MG63 (cell line): ENCODE measurements at regions not wholly inside any gene's neighbourhood (a gene's known extent, or its start where the extent isn't known, plus 50 kb on each side); places are given as distances from the start of the nearest gene placed in this dataset.
A peak's percentile ranks its signal among the peaks of the same experiment; 100 is the strongest.

ENCODE experiments used
- DNase-seq: peaks from one replicate; pipeline ENCODE4 v3.0.0-alpha.2; 2020
- H3K27me3 ChIP-seq: fragments of 250-450 bp; sonication (Bioruptor Pico); 2 replicates; pipeline ENCODE4 v1.5.1; 2020; ENCODE audit warnings: mild to moderate bottlenecking, moderate library complexity
- H3K36me3 ChIP-seq: fragments of 250-450 bp; sonication (Bioruptor Pico); 2 replicates; pipeline ENCODE4 v1.5.1; 2020; ENCODE audit warnings: mild to moderate bottlenecking, moderate library complexity
- H3K4me3 ChIP-seq: fragments of 250-450 bp; sonication (Bioruptor Pico); 2 replicates; pipeline ENCODE4 v1.5.1; 2020; ENCODE audit warnings: mild to moderate bottlenecking, moderate library complexity
- H3K9me3 ChIP-seq: fragments of 250-450 bp; sonication (Bioruptor Pico); 2 replicates; pipeline ENCODE4 v1.5.1; 2020; ENCODE audit warnings: mild to moderate bottlenecking, moderate library complexity

DNA sequence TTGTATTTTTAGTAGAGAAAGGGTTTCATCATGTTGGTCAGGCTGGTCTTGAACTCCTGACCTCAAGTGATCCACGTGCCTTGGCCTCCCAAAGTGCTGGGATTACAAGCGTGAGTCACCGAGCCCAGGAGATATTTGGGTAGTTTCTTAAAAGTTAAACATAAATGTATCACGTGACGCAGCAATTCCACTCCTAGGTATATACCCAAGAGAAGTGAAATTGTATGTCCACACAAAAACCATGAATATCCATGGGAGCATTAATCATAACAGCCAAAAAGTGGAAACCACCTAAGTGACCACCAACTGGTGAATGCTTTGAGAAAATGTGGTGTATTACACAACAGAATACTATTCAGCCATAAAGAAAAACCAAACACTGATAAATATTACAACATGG is 164.8 kb downstream of the MRPL14 start:
- no peaks in the 10 kb centered on the region for H3K27me3 ChIP-seq
- DNase-seq, result no peak
- no peak overlapping the region for H3K4me3 ChIP-seq
- H3K36me3 ChIP-seq, result no peaks in the 10 kb centered on the region
- H3K9me3 ChIP-seq, result no peaks in the 10 kb centered on the region

DNA sequence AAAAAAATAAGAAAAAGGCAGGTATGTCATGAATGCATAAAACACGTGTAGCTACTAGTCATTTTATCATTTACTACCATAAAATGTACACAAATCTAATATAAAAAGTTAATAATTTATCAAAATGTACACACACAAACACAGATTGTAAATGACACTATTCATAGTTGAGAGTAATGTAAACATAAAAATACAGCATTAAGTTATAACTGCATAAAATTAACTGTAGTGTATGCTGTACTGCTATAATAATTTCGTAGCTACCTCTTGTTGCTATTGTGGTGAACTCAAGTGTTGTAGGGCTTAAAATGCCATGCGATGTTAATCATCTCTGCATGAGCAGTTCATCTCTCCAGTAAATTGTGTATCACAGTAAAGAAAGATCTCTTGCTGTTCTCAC is 170.0 kb downstream of the MRPL14 start:
- DNase-seq, result no peak
- H3K27me3 ChIP-seq, result no peaks in the 10 kb centered on the region
- 0 out of 2 replicates have a peak, but pooled peaks cover 6% of the 10 kb centered on the region for H3K9me3 ChIP-seq
- H3K36me3 ChIP-seq, result no peaks in the 10 kb centered on the region
- H3K4me3 ChIP-seq, result no peak overlapping the region

GRCh38 chr6:43956478-43956877 is 170.8 kb downstream of the MRPL14 start:
- no peaks in the 10 kb centered on the region for H3K36me3 ChIP-seq
- H3K27me3 ChIP-seq, result no peaks in the 10 kb centered on the region
- H3K9me3 ChIP-seq, result 0 out of 2 replicates have a peak, but pooled peaks cover 6% of the 10 kb centered on the region
- H3K4me3 ChIP-seq, result no peak overlapping the region
- DNase-seq, result no peak

- Histone ChIP-seq H3K36me3 (no peaks in the 10 kb centered on the region), H3K9me3 (0 out of 2 replicates have a peak, but pooled peaks cover 6% of the 10 kb centered on the region), H3K4me3 (no peak overlapping the region), H3K27me3 (no peaks in the 10 kb centered on the region)
- no peak for DNase-seq
Measured at GRCh38 chr6:43954311-43955131, 172.7 kb downstream of the MRPL14 start.

- Histone ChIP-seq H3K27me3 (no peaks in the 10 kb centered on the region), H3K9me3 (0 out of 2 replicates have a peak, but pooled peaks cover 6% of the 10 kb centered on the region), H3K4me3 (no peak overlapping the region), H3K36me3 (no peaks in the 10 kb centered on the region)
- no peak for DNase-seq
Measured at GRCh38 chr6:43953794-43954310, 173.4 kb downstream of the MRPL14 start.

DNA sequence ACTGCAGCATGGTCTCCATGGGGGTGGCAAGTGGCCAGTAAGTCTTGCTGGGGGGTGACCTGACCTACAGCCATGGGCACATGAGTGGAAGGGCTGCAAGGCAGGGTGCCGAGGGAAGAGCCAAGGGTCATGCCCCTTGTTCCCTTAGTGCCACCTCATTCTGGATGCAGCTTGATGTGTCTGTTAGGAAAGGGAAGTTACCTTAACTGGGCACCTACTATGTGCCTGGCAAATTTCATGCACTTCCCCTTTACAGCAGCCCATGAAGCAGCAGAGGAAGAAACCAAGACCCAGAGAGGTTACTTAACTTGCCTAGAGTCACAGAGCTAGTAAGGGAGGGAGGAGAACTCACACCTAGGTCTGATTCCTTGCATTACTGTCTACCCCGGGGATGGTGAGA is 174.0 kb downstream of the MRPL14 start:
- H3K4me3 ChIP-seq, result no peak overlapping the region
- no peaks in the 10 kb centered on the region for H3K36me3 ChIP-seq
- no peak for DNase-seq
- H3K9me3 ChIP-seq, result 0 out of 2 replicates have a peak, but pooled peaks cover 6% of the 10 kb centered on the region
- H3K27me3 ChIP-seq, result no peaks in the 10 kb centered on the region

- Histone ChIP-seq H3K36me3 (no peaks in the 10 kb centered on the region), H3K27me3 (no peaks in the 10 kb centered on the region), H3K4me3 (no peak overlapping the region), H3K9me3 (0 out of 2 replicates have a peak, but pooled peaks cover 6% of the 10 kb centered on the region)
- DNase-seq, result no peak
Measured at GRCh38 chr6:43952746-43953145, 174.5 kb downstream of the MRPL14 start.

- DNase-seq, result no peak
- Histone ChIP-seq H3K9me3 (0 out of 2 replicates have a peak, but pooled peaks cover 6% of the 10 kb centered on the region), H3K27me3 (no peaks in the 10 kb centered on the region), H3K36me3 (no peaks in the 10 kb centered on the region), H3K4me3 (no peak overlapping the region)
Measured at GRCh38 chr6:43951756-43952675, 175.2 kb downstream of the MRPL14 start.

GRCh38 chr6:43951063-43951755 is 176.0 kb downstream of the MRPL14 start:
- no peaks in the 10 kb centered on the region for H3K36me3 ChIP-seq
- peak; percentile 65 for DNase-seq
- H3K9me3 ChIP-seq, result 0 out of 2 replicates have a peak, but pooled peaks cover under 1% of the 10 kb centered on the region
- H3K4me3 ChIP-seq, result no peak overlapping the region
- no peaks in the 10 kb centered on the region for H3K27me3 ChIP-seq

- Histone ChIP-seq H3K9me3 (peaks cover 3% of the 10 kb centered on the region; the same call in 1 of the 2 replicates), H3K36me3 (no peaks in the 10 kb centered on the region), H3K4me3 (no peak overlapping the region), H3K27me3 (no peaks in the 10 kb centered on the region)
- DNase-seq, result no peak
Measured at GRCh38 chr6:43950731-43951062, 176.6 kb downstream of the MRPL14 start.

DNA sequence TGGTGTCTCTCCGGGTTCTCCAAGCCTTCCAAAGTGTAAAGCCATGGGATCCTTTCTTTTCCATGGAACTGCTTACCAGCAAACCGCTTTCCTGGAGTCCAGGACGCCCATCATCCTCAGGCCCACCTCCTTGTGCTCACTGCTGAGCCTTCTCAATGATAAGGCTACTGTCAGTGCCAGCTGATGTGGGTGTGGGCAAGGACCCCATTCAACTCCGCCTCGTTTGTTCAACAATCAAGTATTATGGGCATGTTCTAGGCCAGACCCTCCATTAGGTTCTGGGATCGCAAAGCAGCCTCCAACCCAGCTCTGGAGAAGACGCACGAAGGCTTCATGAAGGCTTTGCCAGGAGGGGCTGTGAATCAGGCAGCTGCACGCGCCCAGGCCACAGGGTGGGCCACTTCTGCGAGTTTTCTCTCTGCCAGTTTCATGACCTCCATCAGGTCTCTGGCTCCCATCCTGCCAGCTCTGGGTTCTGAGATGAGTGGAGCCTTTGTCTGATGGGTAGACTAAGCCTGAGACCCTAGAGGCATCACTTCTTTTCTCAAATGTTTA is 177.1 kb downstream of the MRPL14 start:
- Histone ChIP-seq H3K36me3 (no peaks in the 10 kb centered on the region), H3K4me3 (no peak overlapping the region)
- DNase-seq, result no peak

GRCh38 chr6:43949551-43949991 is 177.7 kb downstream of the MRPL14 start:
- peaks cover 5% of the 10 kb centered on the region; the same call in 1 of the 2 replicates for H3K9me3 ChIP-seq
- DNase-seq, result no peak
- H3K4me3 ChIP-seq, result no peak overlapping the region
- no peaks in the 10 kb centered on the region for H3K27me3 ChIP-seq
- H3K36me3 ChIP-seq, result no peaks in the 10 kb centered on the region

More for the DNA sequence above, 177.1 kb downstream of the MRPL14 start:
- peaks cover 5% of the 10 kb centered on the region; the same call in 1 of the 2 replicates for H3K9me3 ChIP-seq
- H3K27me3 ChIP-seq, result no peaks in the 10 kb centered on the region

GRCh38 chr6:43948527-43949485 is 178.4 kb downstream of the MRPL14 start:
- H3K36me3 ChIP-seq, result no peaks in the 10 kb centered on the region
- no peak overlapping the region for H3K4me3 ChIP-seq
- no peaks in the 10 kb centered on the region for H3K27me3 ChIP-seq
- H3K9me3 ChIP-seq, result peaks cover 5% of the 10 kb centered on the region; the same call in 1 of the 2 replicates
- DNase-seq, result no peak

GRCh38 chr6:43947860-43948259 is 177.8 kb downstream of the VEGFA start:
- no peak for DNase-seq
- Histone ChIP-seq H3K4me3 (no peak overlapping the region), H3K27me3 (no peaks in the 10 kb centered on the region), H3K9me3 (peaks cover 5% of the 10 kb centered on the region; the same call in 1 of the 2 replicates), H3K36me3 (no peaks in the 10 kb centered on the region)
